ENCODE measurements at regions not wholly inside any gene's neighbourhood (a gene's known extent, or its start where the extent isn't known, plus 50 kb on each side); places are given as distances from the start of the nearest gene placed in this dataset.

DNA sequence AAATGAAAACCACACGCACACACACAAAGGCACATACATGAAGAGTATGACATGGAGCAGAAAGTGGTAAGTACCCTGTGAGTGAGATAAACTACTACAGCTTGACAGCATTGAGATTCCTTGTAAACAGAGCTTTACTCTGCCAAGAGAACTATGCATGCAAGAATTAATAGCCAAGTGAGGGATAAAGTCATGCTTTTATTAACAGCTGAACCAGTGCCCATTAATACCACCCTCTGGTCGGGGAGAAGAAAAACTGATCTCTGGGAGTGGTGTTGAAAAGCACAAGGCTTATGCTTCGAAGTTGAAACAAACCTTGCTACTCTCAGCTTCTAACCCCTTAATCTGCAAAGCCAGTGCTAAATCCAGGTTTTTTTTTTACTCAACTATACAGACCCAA, 95.9 kb upstream of the C1QTNF7 start:
- no peak overlapping the region for H3K9ac ChIP-seq (ENCODE audit: low read depth, low read length, poor library complexity, severe bottlenecking)
- H3K27me3 ChIP-seq (ENCODE audit: insufficient read depth, low read length, poor library complexity, severe bottlenecking): no peaks in the 10 kb centered on the region
- no peak overlapping the region for H3K4me2 ChIP-seq (ENCODE audit: low read depth, low read length, poor library complexity, severe bottlenecking)
- H4K20me1 ChIP-seq (ENCODE audit: insufficient read depth, low read length, poor library complexity, severe bottlenecking): no peaks in the 10 kb centered on the region
- H3K9me3 ChIP-seq (ENCODE audit: insufficient read depth, low read depth, low read length): no peaks in the 10 kb centered on the region
- no peaks in the 10 kb centered on the region for H3K79me2 ChIP-seq (ENCODE audit: insufficient read depth, low read length)
- H3K4me3 ChIP-seq (ENCODE audit: low read length, poor library complexity, severe bottlenecking): no peak overlapping the region
- H3F3A ChIP-seq (ENCODE audit: low read depth): no peaks in the 10 kb centered on the region
- H2AFZ ChIP-seq (ENCODE audit: low read length): no peak overlapping the region
- H3K9me2 ChIP-seq (replicated peaks; ENCODE audit: low read depth, low read length): no peaks in the 10 kb centered on the region
- TF ChIP-seq, protein P1, sequence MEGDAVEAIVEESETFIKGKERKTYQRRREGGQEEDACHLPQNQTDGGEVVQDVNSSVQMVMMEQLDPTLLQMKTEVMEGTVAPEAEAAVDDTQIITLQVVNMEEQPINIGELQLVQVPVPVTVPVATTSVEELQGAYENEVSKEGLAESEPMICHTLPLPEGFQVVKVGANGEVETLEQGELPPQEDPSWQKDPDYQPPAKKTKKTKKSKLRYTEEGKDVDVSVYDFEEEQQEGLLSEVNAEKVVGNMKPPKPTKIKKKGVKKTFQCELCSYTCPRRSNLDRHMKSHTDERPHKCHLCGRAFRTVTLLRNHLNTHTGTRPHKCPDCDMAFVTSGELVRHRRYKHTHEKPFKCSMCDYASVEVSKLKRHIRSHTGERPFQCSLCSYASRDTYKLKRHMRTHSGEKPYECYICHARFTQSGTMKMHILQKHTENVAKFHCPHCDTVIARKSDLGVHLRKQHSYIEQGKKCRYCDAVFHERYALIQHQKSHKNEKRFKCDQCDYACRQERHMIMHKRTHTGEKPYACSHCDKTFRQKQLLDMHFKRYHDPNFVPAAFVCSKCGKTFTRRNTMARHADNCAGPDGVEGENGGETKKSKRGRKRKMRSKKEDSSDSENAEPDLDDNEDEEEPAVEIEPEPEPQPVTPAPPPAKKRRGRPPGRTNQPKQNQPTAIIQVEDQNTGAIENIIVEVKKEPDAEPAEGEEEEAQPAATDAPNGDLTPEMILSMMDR (conservative IDR thresholded peaks at IDR 0.05; ENCODE audit: low read length): no peak
- TF ChIP-seq EZH2phosphoT487 (IDR thresholded peaks at IDR 0.05; ENCODE audit: borderline replicate concordance): no peak
- no peaks in the 10 kb centered on the region for H3K36me3 ChIP-seq (ENCODE audit: insufficient read depth, low read length)
- H3K4me1 ChIP-seq (ENCODE audit: insufficient read depth, low read length, poor library complexity, severe bottlenecking): no peaks in the 10 kb centered on the region

DNA sequence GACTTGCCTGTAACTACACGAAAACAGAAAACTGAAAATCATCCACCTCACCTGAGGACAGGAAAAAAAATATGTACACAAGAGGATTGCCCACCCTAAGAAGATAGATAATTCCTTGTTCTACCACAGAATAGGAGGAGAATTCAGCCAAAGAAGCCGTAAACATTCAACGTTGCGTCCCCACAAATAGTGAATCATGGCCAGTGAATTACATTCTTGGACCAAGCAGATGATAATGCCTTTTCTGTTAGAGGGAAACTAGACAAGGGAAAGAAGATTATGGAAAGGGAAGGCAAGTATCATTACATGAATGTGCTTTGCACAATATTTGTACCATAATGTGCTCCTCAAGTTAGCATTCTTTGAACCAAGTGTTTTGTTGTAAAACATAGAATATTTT, 95.5 kb upstream of the C1QTNF7 start:
- Histone ChIP-seq H3K4me2 (ENCODE audit: low read depth, low read length, poor library complexity, severe bottlenecking) (no peak overlapping the region), H3K4me1 (ENCODE audit: insufficient read depth, low read length, poor library complexity, severe bottlenecking) (no peaks in the 10 kb centered on the region), H3K9me2 (replicated peaks; ENCODE audit: low read depth, low read length) (no peaks in the 10 kb centered on the region), H3K79me2 (ENCODE audit: insufficient read depth, low read length) (no peaks in the 10 kb centered on the region), H3K9me3 (ENCODE audit: insufficient read depth, low read depth, low read length) (no peaks in the 10 kb centered on the region), H3K4me3 (ENCODE audit: low read length, poor library complexity, severe bottlenecking) (no peak overlapping the region), H4K20me1 (ENCODE audit: insufficient read depth, low read length, poor library complexity, severe bottlenecking) (no peaks in the 10 kb centered on the region), H3K27me3 (ENCODE audit: insufficient read depth, low read length, poor library complexity, severe bottlenecking) (no peaks in the 10 kb centered on the region), H3K9ac (ENCODE audit: low read depth, low read length, poor library complexity, severe bottlenecking) (no peak overlapping the region), H3K36me3 (ENCODE audit: insufficient read depth, low read length) (no peaks in the 10 kb centered on the region), H3F3A (ENCODE audit: low read depth) (no peaks in the 10 kb centered on the region), H2AFZ (ENCODE audit: low read length) (no peak overlapping the region)
- no peak for TF ChIP-seq EZH2phosphoT487 (IDR thresholded peaks at IDR 0.05; ENCODE audit: borderline replicate concordance)

DNA sequence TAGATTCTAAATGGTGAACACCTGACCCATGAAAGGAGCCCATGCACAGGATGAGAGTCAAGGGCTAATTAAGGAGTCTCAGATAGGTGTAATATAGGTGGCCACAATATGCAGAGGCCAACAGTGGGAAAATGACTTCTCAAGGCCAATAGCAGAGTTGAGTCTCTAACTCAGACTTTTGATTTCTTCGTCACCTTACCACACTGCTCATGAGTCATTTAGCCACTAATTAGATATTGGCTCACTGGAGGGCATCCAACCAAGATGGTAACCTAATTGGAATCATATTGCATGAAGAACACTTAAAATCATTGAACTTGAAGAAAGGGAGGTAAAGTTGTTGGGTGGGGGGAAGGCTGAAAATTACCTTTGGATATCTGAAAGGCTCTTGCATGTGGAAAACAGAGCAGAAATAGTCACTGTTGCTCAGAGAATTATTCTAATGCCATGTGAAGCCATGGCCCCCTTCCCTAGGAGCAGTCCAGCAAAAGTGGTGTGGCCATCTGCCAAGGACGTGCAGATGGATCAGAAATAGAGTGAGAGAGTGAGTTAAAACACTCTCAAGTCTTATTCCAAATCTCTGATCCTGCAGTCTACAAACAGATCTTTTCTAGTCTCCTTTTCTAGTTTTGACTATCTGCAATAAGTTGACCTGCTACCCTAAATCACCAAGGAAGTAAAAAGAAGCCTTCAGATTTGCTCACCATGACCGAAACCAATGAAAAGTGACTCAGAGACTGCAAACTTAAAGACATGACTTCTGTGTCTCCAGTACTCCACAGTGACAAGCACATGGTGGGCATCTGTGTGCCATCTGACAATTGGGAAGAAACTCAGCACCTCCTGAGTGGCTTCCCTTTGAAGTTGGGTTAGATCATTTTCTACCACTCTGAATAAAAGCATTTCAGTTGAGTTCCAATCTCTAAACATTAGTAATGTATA, 93.9 kb upstream of the C1QTNF7 start:
- H3K4me1 ChIP-seq (ENCODE audit: insufficient read depth, low read length, poor library complexity, severe bottlenecking): no peaks in the 10 kb centered on the region
- H2AFZ ChIP-seq (ENCODE audit: low read length): 0 out of 2 replicates have a peak overlapping the region, but pooled peaks have one; percentile 20
- H3K4me2 ChIP-seq (ENCODE audit: low read depth, low read length, poor library complexity, severe bottlenecking): no peak overlapping the region
- no peaks in the 10 kb centered on the region for H3F3A ChIP-seq (ENCODE audit: low read depth)
- H4K20me1 ChIP-seq (ENCODE audit: insufficient read depth, low read length, poor library complexity, severe bottlenecking): no peaks in the 10 kb centered on the region
- no peaks in the 10 kb centered on the region for H3K36me3 ChIP-seq (ENCODE audit: insufficient read depth, low read length)
- H3K9me3 ChIP-seq (ENCODE audit: insufficient read depth, low read depth, low read length): no peaks in the 10 kb centered on the region
- TF ChIP-seq, protein P1 (conservative IDR thresholded peaks at IDR 0.05; ENCODE audit: low read length): no peak
- no peak for TF ChIP-seq EZH2phosphoT487 (IDR thresholded peaks at IDR 0.05; ENCODE audit: borderline replicate concordance)
- H3K9ac ChIP-seq (ENCODE audit: low read depth, low read length, poor library complexity, severe bottlenecking): no peak overlapping the region
- H3K27me3 ChIP-seq (ENCODE audit: insufficient read depth, low read length, poor library complexity, severe bottlenecking): no peaks in the 10 kb centered on the region
- H3K79me2 ChIP-seq (ENCODE audit: insufficient read depth, low read length): no peaks in the 10 kb centered on the region
- H3K9me2 ChIP-seq (replicated peaks; ENCODE audit: low read depth, low read length): no peaks in the 10 kb centered on the region
- no peak overlapping the region for H3K4me3 ChIP-seq (ENCODE audit: low read length, poor library complexity, severe bottlenecking)
